ENCODE measurements at regions not wholly inside any gene's neighbourhood (a gene's known extent, or its start where the extent isn't known, plus 50 kb on each side); places are given as distances from the start of the nearest gene placed in this dataset.

DNA sequence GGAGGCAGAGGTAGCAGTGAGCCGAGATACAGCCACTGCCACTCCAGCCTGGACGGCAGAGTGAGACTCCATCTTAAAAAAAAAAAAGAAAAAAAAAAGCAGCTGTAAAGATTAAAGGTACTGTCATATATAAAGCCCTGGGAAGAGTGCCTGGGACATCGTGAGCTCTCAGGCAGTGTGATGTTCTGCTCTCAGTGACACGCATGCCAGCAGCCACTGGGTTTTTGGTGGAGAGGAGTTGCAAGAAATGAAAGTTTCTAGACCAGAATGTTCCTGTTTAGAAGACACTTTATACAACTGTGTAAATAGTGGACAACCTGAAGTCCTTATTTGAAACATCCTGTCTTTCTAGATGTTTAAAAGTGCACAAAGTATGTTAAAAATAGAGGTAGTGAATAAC, 213.2 kb downstream of the IRF8 start:
- no peak for DNase-seq (ENCODE audit: low read depth in 3 of 3)

DNA sequence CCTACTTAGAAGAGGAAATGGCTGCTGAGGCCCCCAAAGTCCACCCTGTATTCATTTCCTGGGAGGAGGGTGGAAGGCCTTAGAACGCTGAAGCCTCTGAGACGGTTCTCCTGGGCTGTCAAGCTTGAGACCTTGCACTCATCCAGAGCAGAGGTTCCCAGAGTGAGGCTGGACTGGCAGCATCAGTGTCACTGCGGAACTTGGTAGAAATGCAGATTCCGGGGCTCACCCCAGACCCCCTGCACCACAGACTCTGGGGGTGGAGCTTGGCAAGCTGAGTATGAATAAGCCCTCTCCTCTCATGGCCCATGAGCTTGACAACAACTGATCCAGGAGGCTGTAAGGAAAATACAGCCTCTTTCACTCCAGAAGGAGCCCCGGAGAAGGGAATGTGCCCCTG, 218.3 kb downstream of the IRF8 start:
- DNase-seq (ENCODE audit: low read depth in 3 of 3) = no peak

DNA sequence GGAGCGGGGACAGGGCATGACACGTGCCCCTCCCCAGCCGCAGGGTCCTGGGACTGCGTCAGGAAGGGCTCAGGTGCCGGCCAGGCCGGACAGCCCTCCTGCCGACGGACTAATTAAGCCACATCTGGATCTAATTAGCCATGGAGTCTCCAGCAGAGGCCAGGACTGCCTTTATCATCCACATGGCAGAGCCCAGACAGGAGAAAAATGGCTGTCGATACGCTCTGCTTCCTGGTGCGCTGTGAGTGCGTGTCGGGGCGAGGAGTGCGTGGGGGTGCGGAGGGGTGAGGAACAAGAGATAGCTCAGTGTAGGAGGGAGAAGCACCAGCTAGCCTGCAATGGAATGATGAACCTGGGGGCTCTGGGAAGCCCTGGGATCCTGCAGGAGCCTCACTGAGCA, 218.8 kb downstream of the IRF8 start:
- no peak for DNase-seq (ENCODE audit: low read depth in 3 of 3)

DNA sequence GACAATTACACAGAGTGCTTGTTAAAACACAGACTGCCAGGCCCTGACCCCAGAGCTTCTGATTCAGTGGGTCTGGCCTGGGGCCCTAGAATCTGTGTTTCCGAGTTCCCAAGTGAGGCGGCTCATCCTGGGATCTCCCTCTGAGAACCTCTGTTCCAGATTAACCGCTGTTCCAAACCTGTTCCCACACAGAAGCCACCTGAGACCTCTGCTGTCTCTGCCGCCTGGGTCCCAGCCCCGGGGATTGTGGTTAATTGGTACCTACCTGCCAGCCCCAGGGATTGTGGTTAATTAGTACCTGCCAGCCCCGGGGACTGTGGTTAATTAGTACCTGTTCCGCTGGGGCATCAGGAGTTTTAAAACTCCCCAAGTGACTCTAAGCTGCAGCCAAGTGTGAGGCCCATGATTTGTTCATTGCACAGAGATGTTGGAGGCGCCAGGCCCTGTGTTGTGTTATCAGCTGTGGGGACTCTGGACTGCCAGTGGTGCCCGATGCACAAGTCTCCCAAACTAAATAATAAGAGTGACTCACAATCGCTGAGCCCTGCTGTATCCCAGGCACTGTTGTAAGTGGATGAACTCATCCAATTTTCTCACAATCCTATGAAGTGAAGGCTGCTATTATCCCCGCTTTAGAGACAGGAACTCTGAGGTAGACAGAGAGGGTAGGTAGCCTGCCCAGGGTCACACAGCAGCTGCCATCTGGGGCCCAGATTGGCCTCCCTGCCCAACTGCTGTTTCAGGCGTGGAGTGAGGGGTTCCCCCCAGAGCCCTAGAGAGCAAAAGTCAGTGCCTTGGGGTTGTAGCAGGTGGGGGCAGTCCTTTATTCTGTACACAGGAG, 219.7 kb downstream of the IRF8 start:
- no peak for DNase-seq (ENCODE audit: low read depth in 3 of 3)

DNA sequence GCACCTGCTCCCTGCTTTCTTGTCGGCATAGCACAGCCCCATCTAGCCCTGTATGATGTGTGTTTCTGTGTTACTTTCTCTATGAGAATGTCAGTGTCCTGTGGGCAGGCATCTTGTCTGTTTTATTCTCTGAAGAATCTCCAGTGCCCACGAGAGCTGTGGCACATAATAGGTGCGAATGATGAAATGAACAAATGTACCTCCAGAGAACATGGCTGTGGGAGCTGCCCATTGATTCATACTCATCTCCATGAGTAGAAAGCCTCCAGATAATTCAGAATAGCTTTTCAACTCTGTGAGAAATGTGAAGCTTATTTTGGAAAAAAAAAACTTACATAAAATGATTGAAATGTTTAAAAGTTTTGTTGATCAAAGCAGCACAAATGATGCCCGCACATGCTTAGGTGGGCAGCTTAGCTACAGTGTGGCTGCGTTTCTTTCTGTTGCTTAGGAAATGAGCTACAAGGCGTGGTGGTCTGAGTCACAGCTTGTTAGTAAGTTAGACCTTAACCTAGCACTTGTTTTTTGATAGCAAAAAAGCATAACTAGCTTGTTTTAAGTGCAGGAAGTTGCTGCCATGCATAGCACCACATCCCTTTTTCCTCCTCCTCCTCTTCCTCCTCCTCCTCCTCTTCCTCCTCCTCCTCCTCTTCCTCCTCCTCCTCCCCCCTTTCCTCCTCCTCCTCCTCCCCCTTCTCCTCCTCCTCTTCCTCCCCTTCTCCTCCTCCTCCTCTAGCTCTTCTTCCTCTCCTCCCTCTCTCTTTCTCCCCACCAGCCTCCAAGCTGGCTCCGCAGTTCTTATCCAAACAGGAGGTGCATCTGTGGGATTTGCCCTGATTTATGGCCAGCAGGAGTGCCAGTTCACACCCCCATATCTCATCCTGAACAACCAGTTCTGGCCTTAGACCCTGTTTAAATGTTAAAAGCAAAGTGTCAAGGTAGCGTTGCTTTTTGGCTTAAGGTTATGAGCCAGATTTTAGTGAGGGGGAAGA, 221.5 kb downstream of the IRF8 start:
- DNase-seq (ENCODE audit: low read depth in 3 of 3) = no peak

DNA sequence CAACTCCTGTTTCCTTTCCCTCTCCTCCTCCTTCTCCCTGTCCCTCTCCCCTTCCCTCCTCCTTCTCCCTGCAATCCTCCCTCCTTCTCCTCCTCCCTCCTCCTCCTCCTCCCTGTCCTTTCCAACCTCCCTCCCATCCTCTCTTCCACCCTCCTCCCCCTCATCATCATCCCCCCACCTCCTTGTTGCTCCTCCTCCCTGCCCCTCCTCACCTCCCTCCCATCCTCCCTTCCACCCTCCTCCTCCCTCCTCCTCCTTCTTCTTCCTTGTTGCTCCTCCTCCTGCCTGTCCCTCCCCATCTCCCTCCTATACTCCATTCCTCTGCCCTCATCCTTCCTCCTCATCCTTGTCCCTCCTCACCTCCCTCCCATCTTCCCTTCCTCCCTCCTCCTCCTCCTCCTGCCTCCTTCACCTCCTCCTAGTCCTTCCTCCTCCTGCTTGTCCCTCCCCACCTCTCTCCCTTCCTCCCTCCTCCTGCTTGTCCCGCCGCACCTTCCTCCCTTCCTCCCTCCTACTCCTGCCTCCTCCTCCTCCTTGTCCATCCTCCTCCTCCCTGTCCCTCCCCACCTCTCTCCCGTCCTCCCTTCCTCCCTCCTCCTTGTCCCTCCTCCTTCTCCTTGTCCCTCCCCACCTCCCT, 222.5 kb downstream of the IRF8 start:
- no peak for DNase-seq (ENCODE audit: low read depth in 3 of 3)

DNA sequence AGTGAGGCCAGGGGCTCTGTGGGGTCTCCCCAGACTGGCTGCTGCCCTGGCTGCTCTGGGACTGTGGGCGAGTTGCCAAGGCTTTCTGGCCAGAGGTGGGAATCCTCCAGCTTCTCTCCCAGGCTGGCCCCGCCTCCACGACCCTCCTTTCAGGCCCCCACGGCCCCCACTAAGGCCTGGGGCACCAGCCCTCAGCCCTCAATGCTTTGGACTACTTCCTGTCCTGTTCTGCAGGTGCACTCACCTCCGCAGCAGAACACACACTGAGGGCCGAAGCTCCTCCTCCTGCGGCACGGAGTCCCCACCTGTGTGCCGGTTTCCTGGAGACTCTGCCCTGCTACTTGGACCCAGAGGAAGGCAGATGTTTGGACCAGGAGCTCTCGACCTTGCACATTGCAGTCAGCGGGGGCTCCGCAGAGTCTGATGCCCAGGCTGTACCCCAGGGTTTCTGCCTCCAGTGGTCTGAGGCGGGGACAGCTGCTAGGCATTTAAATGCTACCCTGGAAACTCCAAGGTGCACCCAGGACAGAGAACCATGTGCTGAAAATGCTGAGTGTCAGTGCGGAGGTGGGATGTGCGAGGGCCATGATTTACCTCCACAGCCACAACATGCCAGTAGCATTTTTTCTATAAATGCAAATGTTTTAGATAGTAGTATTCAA, 223.8 kb downstream of the IRF8 start:
- DNase-seq (ENCODE audit: low read depth in 3 of 3) = no peak

DNA sequence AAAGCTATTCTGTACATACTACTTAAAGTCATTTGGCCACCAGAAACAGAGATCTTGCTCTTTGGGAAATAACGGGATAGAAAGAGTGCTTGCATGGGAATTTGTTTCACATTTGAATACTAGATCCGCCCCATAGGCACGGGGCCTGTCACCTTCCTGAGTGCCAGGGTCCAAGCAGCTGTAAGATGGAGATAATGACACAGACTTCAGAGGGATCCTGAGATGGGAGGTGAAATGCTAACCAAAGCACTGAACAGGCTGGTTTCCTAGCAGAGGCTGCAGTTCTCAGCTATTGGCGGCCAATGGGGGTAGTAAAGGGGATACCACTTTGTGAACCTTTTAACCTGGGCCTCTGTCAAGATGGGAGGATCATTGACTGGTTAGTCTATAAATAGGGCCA, 225.4 kb downstream of the IRF8 start:
- no peak for DNase-seq (ENCODE audit: low read depth in 3 of 3)

DNA sequence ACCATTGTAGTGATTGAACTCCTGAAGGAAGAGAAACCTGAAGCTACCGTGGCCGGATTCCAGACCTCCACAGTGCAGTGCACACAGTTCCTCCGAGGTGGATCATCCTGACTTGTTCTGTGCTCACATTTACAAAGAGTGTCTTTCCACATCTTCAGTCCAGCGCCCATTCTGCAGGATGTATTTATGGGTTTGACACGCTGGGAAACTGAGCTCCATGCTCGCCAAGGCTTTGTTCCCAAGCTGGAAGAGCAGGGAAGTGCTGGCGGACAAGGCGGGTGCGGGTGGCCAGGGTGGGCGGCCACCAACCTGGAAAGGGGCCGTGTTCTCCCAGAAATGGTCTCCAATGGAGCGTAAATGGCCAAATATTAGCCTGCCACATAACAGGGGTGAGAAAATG, 227.9 kb downstream of the IRF8 start:
- no peak for DNase-seq (ENCODE audit: low read depth in 3 of 3)

DNA sequence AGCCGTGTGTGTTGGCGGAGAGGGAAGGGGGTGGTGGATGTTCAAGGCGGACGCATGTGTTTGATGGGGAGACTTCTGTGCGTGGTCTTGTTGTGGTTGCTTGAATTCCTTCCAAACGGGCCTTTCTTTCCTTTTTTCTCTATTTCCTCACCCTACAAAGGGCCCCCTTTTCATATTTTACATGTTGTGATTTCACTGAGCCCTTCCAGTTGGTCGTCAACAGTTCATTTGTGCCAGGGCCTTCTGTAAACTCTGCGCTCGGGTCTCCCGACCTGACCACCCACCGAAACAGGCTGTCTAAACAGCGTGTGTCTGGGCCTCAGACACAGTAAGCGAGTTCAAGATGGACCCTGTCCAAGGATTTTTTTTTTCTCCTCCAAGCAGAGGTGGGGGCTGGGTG, 228.4 kb downstream of the IRF8 start:
- DNase-seq (ENCODE audit: low read depth in 3 of 3) = no peak

DNA sequence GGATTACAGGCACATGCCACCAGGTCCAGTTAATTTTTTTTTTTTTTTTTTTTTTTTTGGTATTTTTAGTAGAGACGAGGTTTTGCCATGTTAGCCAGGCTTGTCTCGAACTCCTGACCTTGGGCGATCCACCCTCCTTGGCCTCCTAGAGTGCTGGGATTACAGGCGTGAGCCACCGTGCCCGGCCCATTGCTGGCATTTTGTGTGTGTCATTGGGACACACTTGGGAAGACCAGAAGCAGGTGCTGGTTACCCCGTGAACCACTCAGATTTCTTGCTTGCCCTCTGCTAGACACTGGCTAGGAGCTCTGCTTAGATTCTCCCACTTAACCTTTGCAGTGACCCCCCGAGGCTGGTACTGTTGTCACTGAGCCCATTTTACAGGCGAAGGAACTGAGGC, 229.3 kb downstream of the IRF8 start:
- DNase-seq (ENCODE audit: low read depth in 3 of 3) = no peak

DNA sequence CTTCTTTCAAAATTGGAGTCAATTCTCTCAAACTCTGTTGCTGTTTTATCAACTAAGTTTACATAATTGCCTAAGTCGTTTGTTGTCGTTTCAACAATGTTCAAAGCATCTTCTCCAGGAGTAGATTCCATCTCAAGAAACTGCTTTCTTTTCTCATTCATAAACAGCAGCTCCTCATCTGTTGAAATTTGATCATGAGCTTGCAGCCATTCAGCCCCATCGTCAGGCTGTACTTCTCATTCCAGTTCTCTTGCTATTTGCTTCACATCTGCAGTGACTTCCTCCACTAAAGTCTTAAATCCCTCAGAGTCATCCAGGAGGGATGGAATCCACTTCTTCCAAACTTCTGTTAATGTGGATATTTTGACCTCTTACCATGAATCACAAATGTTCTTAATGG, 230.6 kb downstream of the IRF8 start:
- DNase-seq (ENCODE audit: low read depth in 3 of 3) = no peak

DNA sequence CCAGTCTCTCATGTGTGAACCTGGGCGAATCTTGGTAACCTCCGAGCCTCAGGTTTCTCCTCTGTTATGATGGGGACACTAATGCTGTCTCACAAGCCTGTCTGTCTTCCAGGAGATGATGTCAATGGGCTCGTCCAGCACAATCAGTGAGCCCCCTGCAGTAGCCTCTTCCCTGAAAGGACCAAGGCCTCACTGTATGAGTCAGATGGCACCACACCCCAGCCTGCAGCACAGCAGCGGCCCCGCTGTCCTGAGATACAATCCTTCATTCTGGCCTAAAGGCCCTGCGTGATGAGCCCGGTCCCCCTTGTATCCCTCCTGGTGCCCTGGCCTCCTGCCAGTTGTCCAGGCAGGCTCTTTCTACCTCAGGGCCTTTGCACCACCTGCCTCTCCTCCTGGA, 234.4 kb downstream of the IRF8 start:
- DNase-seq (ENCODE audit: low read depth in 3 of 3) = no peak

DNA sequence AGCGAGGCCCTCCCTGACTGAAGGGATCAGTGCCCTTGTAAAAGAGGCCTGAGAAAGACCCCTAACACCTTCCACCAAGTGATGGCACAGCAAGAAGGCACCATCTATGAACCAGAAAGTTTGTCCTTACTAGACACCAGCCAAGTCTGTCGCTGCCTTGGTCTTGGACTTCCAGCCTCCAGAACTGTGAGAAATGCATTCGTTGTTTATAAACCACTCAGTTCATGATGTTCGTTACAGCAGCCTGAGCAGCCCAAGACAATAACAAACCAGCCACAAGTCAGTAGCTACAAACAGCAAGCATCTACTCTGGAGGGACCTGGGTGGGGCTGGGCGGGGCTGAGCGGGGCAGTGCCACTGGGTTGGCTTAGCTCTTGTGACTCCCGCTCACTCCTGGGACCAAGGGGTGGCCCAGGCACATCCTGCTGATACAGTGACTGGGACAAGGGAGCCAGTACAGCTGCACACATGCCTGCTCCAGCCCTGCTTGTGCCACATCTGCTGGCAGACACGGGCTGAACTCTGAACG, 234.9 kb downstream of the IRF8 start:
- DNase-seq (ENCODE audit: low read depth in 3 of 3) = no peak

DNA sequence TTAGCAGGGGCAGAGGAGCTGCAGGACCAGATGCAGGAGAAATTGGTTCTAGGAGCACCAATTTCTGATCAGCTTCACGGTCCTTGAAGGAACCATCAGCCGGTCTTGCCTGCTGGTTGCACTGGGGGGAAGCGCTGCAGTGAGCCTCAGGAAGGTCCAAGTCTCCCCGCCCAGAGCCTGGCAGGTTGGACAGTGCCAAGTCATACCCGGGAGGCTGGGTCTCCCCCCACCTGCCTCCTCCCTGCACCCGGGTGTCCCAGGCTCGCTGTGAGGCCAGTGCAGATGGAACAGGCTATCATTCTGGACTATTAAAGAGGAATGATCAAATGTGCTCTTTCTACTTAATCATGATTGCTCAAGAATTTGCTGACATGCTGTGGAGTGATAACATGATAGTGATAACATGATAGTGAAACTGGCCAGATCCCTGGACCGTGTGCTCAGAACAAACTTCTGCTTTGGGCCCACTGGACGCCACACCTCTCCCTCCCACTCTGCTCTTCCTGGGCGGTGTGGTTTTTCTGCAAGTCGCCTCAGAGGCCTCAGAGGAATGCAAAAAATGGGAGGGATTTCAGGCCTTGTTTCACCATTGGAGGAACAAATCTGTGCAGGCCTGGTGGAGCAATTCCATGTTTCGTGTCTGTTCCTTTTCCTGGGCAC, 236.0 kb downstream of the IRF8 start:
- DNase-seq (ENCODE audit: low read depth in 3 of 3) = no peak

DNA sequence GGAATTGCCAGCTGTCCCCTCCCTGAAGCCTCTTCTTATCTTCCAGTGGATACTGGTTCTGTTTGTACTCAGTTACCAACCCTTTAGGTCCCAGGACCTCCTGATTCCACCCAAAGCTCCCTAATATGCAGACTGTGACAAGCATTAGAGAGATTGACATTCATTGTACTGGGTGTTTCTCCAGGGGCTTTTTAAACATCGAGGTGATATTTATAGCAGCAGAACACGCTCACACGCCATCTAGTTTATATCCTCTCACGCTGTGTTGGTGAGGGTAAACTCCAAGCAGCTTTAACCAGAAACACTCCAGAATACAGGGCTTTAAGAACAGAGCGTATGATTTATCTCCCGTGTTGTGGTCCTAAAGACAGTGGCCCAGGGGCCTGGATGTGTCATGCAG, 238.4 kb downstream of the IRF8 start:
- no peak for DNase-seq (ENCODE audit: low read depth in 3 of 3)

DNA sequence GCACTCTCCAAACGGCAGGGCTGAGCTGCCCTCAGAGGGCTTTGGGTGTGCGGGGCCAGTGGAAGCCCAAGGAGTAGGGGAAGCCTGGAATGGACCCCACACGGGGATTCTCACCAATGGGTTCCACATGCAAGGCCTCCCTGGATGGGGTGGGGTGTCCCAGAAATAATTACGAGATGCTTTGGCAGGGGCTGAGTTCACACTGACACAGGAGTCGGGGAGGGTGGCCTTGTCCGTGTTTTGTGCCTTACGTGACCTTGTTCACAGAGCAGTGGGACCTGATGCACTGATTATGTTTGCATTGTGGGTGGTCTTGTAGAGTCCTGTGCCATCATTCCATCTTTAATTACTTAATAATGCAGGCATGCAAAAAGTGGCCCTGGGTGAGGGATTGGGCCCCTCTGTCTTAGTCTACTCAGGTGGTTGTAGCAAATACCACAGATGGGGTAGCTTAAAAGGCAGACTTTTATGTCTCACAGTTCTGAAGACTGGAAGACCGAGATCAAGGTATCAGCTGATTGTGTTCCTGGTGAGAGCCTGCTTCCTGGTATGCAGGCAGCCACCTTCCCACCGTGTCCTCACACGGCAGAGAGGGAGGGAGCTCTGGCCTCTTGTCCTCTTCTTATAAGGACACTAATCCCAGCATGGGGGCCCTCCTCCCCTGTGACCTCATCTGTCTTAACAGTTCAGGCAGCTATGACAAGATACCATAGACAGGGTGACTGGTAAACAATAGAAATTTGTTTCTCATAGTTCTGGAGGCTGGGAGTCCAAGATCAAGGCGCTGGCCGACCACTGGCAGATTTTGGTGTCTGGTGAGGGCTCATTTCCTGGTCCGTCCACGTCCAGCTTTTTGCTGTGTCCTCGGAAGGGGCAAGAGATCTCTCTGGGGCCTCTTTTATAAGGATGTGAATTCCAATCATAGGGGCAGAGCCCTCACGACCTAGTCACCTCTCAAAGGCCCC, 239.4 kb downstream of the IRF8 start:
- no peak for DNase-seq (ENCODE audit: low read depth in 3 of 3)

DNA sequence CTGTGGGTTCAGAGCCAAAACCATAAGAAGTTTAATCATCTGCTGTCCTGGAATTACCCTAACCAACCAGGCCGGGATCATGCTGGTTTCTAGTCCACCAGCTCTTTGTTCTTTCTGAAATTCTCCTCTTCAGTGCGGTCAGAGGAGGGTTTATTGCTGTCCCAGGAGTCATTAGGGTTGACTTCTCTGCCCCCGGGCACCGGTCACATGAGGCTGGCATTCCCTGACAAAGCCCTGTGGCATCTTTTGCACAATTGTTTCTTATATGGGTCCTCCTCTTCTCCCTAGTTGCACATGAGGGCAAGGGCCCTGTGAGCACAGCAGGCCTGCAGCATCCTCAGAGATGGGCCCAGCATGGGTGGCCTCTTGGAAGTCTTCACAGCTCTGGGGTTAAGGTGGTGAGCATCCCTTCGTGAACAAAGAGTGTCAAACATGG, 243.9 kb downstream of the IRF8 start:
- DNase-seq (ENCODE audit: low read depth in 3 of 3) = no peak

DNA sequence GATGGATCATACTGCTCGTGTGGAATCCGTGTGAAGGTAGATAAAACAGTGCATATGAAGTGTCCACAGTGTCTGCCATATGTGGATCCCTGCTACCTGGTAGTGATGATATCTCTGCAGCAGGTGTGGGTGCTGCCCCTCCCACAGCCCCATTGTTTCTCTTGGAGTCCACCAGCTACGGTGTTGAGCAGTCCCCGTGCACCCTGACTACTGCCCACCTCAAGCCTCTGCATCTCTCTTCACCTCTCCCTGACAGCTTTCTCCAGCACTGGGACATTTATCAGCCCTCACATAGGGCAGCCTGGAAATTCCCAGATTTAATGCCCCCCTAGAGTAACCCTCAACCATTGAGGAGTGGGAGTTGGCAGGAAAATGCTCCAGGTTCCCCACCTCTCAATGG, 244.7 kb downstream of the IRF8 start:
- DNase-seq (ENCODE audit: low read depth in 3 of 3) = no peak

DNA sequence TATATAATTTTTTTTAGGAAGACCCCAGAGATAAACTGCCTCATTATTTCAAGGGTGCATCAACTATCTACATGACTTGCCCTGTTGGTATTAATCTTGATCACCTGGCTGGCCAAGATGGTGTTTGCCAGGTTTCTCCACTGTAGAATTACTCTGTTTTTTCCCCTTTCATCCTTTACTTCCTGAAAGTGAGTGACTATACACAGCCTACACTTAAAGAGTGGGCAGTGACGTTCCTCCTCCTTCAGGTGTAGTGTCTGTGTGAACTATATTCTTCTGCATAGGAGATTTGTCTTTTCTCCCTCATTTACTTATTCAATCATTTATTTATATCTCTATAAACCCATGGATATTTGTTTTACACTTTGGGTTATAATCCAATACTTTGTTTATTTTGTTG, 246.7 kb downstream of the IRF8 start:
- no peak for DNase-seq (ENCODE audit: low read depth in 3 of 3)

Measured in stimulated activated CD4-positive, alpha-beta T cell treated with anti-CD3 and anti-CD28 coated beads, TNF-alpha, amount 100 ng/mL, for 24 hours (primary cell).